DMS153 treated with DMSO at 0.1 percent for 48 hours (cell line): ENCODE measurements at regions not wholly inside any gene's neighbourhood (a gene's known extent, or its start where the extent isn't known, plus 50 kb on each side); places are given as distances from the start of the nearest gene placed in this dataset.
"Not testable (repeated sequence)": the region's sequence is repeated elsewhere in the genome, so short reads cannot be mapped to it uniquely, and the experiment has no call there.

Experiments used
- DNase-seq: peaks from one replicate; lab custom pipeline; 2025; ENCODE audit not compliant: unreplicated experiment; lab: John Stamatoyannopoulos, UW

- DNase-seq = no peak
These were observed 1015.8 kb upstream of the EPHA6 start for GRCh38 chr3:95798628-95799027.

- no peak for DNase-seq
These were observed 1003.9 kb upstream of the EPHA6 start for GRCh38 chr3:95810462-95810861.

- DNase-seq = no peak
These were observed 1001.1 kb upstream of the EPHA6 start for GRCh38 chr3:95813244-95813643.

- no peak for DNase-seq
These were observed 998.6 kb upstream of the EPHA6 start for GRCh38 chr3:95815828-95816227.

- DNase-seq = no peak
These were observed 988.0 kb upstream of the EPHA6 start for GRCh38 chr3:95826419-95826818.

- no peak for DNase-seq
These were observed 982.2 kb upstream of the EPHA6 start for GRCh38 chr3:95832146-95832545.

- DNase-seq = not testable (repeated sequence)
These were observed 953.8 kb upstream of the EPHA6 start for GRCh38 chr3:95860628-95861027.

- DNase-seq = no peak
These were observed 930.6 kb upstream of the EPHA6 start for GRCh38 chr3:95883801-95884200.

GRCh38 chr3:95886616-95887015 lies 927.8 kb upstream of the EPHA6 start:
- DNase-seq = no peak

- DNase-seq = no peak
These were observed 927.3 kb upstream of the EPHA6 start for GRCh38 chr3:95887114-95887513.

GRCh38 chr3:95894820-95895219 lies 919.6 kb upstream of the EPHA6 start:
- no peak for DNase-seq

- DNase-seq = no peak
These were observed 914.9 kb upstream of the EPHA6 start for GRCh38 chr3:95899494-95899893.

GRCh38 chr3:95899911-95900310 lies 914.5 kb upstream of the EPHA6 start:
- DNase-seq = no peak

- no peak for DNase-seq
These were observed 912.4 kb upstream of the EPHA6 start for GRCh38 chr3:95901948-95902347.

GRCh38 chr3:95905182-95905581 lies 909.2 kb upstream of the EPHA6 start:
- no peak for DNase-seq

GRCh38 chr3:95911767-95912166 lies 902.6 kb upstream of the EPHA6 start:
- no peak for DNase-seq

GRCh38 chr3:95923496-95924210 lies 890.7 kb upstream of the EPHA6 start:
- DNase-seq = no peak

- no peak for DNase-seq
These were observed 887.4 kb upstream of the EPHA6 start for GRCh38 chr3:95926904-95927501.

GRCh38 chr3:95934181-95934580 lies 880.2 kb upstream of the EPHA6 start:
- no peak for DNase-seq

GRCh38 chr3:95939235-95939809 lies 875.1 kb upstream of the EPHA6 start:
- DNase-seq = no peak

- DNase-seq = no peak
These were observed 848.6 kb upstream of the EPHA6 start for GRCh38 chr3:95965704-95966336.

GRCh38 chr3:95971573-95971972 lies 842.8 kb upstream of the EPHA6 start:
- no peak for DNase-seq
